ENCODE measurements at regions not wholly inside any gene's neighbourhood (a gene's known extent, or its start where the extent isn't known, plus 50 kb on each side); places are given as distances from the start of the nearest gene placed in this dataset.

DNA sequence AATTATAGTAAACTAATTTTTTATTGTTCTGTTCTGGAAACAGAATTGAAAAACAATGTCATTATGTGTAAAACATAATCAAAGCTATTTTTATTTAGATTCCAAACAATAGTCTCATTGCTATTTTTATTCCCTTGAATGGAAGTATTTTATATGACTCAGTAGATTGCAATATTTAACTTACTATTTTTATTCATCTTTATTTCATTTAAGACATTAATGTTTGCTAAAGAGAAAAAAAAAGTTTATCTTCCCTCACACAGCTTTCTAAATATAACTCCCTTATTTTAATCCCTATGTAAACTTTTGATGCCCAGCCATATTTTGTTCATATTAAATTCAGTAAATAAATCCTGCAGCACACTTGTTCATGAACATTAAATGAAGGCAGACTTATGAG lies 622.4 kb downstream of the SLC6A15 start:
- no peaks in the 10 kb centered on the region for H3K27me3 ChIP-seq (ENCODE audit: low read depth)
- no peak for ATAC-seq
- intact Hi-C loops (cut with DNase I) = no loop called here
- TF ChIP-seq, protein P1, sequence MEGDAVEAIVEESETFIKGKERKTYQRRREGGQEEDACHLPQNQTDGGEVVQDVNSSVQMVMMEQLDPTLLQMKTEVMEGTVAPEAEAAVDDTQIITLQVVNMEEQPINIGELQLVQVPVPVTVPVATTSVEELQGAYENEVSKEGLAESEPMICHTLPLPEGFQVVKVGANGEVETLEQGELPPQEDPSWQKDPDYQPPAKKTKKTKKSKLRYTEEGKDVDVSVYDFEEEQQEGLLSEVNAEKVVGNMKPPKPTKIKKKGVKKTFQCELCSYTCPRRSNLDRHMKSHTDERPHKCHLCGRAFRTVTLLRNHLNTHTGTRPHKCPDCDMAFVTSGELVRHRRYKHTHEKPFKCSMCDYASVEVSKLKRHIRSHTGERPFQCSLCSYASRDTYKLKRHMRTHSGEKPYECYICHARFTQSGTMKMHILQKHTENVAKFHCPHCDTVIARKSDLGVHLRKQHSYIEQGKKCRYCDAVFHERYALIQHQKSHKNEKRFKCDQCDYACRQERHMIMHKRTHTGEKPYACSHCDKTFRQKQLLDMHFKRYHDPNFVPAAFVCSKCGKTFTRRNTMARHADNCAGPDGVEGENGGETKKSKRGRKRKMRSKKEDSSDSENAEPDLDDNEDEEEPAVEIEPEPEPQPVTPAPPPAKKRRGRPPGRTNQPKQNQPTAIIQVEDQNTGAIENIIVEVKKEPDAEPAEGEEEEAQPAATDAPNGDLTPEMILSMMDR (IDR thresholded peaks at IDR 0.05) = no peak
- H3K9me3 ChIP-seq = no peaks in the 10 kb centered on the region
- no peak overlapping the region for H3K4me3 ChIP-seq
- no peak for DNase-seq
- H3K4me1 ChIP-seq = no peaks in the 10 kb centered on the region
- no peaks in the 10 kb centered on the region for H3K36me3 ChIP-seq
- no peak overlapping the region for H3K27ac ChIP-seq

DNA sequence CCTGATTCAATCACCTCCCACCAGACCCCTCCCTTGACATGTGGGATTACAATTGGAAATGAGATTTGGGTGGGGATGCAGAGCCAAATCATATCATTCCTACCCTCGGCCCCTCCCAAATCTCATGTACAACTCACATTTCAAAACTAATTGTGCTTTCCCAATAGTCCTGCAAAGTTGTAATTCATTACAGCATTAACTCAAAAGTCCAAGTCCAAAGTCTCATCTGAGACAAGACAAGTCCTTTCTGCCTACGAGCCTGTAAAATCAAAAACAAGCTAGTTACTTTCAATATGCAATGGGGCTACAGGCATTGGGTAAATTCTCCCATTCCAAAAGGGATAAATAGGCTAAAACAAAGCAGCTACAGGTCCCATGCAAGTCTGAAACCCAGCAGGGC lies 634.6 kb downstream of the SLC6A15 start:
- Histone ChIP-seq H3K36me3 (no peaks in the 10 kb centered on the region), H3K4me1 (no peaks in the 10 kb centered on the region), H3K27ac (no peak overlapping the region), H3K9me3 (no peaks in the 10 kb centered on the region), H3K27me3 (ENCODE audit: low read depth) (no peaks in the 10 kb centered on the region), H3K4me3 (no peak overlapping the region)
- intact Hi-C loops (cut with DNase I) = no loop called here
- TF ChIP-seq, protein P1 (IDR thresholded peaks at IDR 0.05) = no peak
- no peak for ATAC-seq
- no peak for DNase-seq

DNA sequence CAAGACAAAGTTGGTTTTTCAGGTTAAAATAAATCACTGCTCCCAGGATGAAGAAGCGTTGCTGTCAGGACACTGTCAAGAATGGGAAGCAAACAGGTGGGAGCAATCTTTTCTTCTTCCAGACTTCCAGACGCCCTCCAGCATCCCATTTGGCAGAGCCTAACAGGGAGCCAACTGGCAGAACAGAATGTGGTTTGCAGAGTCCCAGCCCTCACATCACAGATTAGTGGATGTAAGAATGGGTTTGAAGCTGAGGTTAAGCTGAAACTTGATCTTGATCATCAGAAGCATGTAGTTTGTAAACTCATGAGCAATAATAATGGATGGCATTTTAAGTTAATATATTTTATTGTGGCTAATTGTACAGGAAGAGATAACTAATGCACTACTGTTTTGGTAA lies 636.4 kb downstream of the SLC6A15 start:
- DNase-seq = no peak
- no peaks in the 10 kb centered on the region for H3K36me3 ChIP-seq
- H3K9me3 ChIP-seq = no peaks in the 10 kb centered on the region
- H3K4me1 ChIP-seq = no peaks in the 10 kb centered on the region
- no peak overlapping the region for H3K27ac ChIP-seq
- TF ChIP-seq, protein P1 (IDR thresholded peaks at IDR 0.05) = no peak
- intact Hi-C loops (cut with DNase I) = no loop called here
- no peak overlapping the region for H3K4me3 ChIP-seq
- no peak for ATAC-seq
- H3K27me3 ChIP-seq (ENCODE audit: low read depth) = no peaks in the 10 kb centered on the region

DNA sequence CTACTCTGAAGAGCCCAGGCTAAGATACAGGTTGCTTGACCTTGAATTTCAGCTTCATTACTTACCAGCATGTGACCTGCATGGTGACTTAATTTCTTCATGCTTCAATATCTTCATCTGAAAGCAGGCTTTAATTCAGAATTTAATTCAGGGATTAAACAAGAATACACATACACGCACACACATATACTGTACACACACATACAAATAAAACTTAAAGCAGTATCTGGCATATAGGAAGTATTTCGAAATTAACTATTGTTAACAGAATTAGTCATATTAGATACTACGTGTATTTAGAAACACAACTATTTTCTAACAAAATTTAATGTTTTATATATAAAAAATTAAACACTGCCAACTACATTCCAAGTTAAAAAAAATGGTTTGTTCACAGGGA lies 640.3 kb downstream of the SLC6A15 start:
- Histone ChIP-seq H3K4me1 (no peaks in the 10 kb centered on the region), H3K36me3 (no peaks in the 10 kb centered on the region), H3K9me3 (no peaks in the 10 kb centered on the region), H3K4me3 (no peak overlapping the region), H3K27ac (no peak overlapping the region), H3K27me3 (ENCODE audit: low read depth) (no peaks in the 10 kb centered on the region)
- ATAC-seq (no peak), DNase-seq (no peak)
- TF ChIP-seq, protein P1 (IDR thresholded peaks at IDR 0.05) = no peak
- intact Hi-C loops (cut with DNase I) = no loop called here

DNA sequence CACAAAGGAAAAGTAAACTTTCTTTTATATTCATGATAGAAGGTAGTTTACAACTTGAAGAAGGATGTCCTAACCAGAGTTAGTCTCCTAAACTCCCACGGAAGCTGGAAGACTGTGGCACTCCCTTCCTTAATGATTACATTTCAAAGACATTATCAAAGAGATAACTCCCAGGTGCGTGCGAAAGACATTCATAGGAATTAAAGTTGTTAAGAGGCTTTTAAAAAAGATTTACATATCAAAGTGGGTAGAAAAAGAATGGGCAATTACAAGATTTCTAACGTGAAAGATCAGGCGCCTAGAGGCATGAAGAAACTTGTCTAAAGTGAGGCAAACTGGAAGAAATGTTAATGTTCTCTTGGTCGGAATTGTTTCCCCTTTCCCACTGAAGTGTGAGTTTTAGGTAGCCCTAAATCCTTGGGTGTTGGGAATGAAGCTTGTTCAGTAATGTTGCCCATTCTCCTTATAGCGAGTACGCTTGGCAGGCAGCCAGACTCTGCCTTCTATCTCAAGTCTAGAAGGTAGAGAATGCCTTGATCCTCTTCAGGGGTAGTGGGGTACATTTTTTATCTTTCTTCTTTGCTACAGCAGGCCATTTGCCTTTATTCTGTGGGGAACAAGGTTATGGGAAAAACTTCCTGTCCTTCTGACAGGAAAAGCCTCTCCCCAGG lies 642.0 kb downstream of the SLC6A15 start:
- no peak for ATAC-seq
- no peaks in the 10 kb centered on the region for H3K36me3 ChIP-seq
- H3K27me3 ChIP-seq (ENCODE audit: low read depth) = no peaks in the 10 kb centered on the region
- TF ChIP-seq, protein P1 (IDR thresholded peaks at IDR 0.05) = no peak
- no peak overlapping the region for H3K4me3 ChIP-seq
- H3K4me1 ChIP-seq = no peaks in the 10 kb centered on the region
- H3K9me3 ChIP-seq = no peaks in the 10 kb centered on the region
- no peak overlapping the region for H3K27ac ChIP-seq
- no peak for DNase-seq
- intact Hi-C loops (cut with DNase I) = no loop called here

All from lower lobe of right lung (tissue), 2 donors.